Fibroblast of lung (primary cell): ENCODE measurements at regions not wholly inside any gene's neighbourhood (a gene's known extent, or its start where the extent isn't known, plus 50 kb on each side); places are given as distances from the start of the nearest gene placed in this dataset.

ENCODE experiments used
- DNase-seq, 2 donors: peaks; one replicate each; pipeline versions ENCODE4 v3.0.0 to v3.0.0-alpha.2; 2010; ENCODE audit warnings: low read depth in 2 of 2
- H2AFZ ChIP-seq: 2 replicates; pipeline ENCODE4 v1.5.1; 2012; ENCODE audit warnings: low read length, control low read depth, inconsistent platforms
- H3K27ac ChIP-seq: 2 replicates; pipeline ENCODE4 v1.5.1; 2011; ENCODE audit warnings: low read length, control low read depth; ENCODE audit not compliant: insufficient read depth
- H3K27me3 ChIP-seq: 2 replicates; pipeline ENCODE4 v1.5.1; 2011; ENCODE audit warnings: mild to moderate bottlenecking, low read length; ENCODE audit not compliant: control insufficient read depth, insufficient read depth
- H3K36me3 ChIP-seq: 2 replicates; pipeline ENCODE4 v1.5.1; 2011; ENCODE audit warnings: low read length; ENCODE audit not compliant: control insufficient read depth, insufficient read depth
- H3K4me1 ChIP-seq: 2 replicates; pipeline ENCODE4 v1.5.1; 2011; ENCODE audit warnings: low read length; ENCODE audit not compliant: control insufficient read depth, insufficient read depth; ENCODE audit errors: extremely low read depth
- H3K4me2 ChIP-seq: 2 replicates; pipeline ENCODE4 v1.5.1; 2011; ENCODE audit warnings: low read length, control low read depth; ENCODE audit not compliant: insufficient read depth; ENCODE audit errors: extremely low read depth
- H3K4me3 ChIP-seq, 4 experiments: fragments of 200-600 bp in 1 of 4; sonication (generic) in 1 of 4; replicated peaks in 1 of 4; 2 replicates each; pipeline ENCODE4 v1.5.1; 2011 to 2016; ENCODE audit warnings: low read length in 4 of 4, low read depth in 3 of 4, mild to moderate bottlenecking in 3 of 4, control low read depth in 2 of 4, inconsistent platforms in 1 of 4, mixed read lengths in 1 of 4; ENCODE audit not compliant: insufficient read depth in 1 of 4; ENCODE audit errors: control extremely low read depth in 1 of 4
- H3K79me2 ChIP-seq: 2 replicates; pipeline ENCODE4 v1.5.1; 2012; ENCODE audit warnings: mild to moderate bottlenecking, low read length, inconsistent platforms; ENCODE audit not compliant: control insufficient read depth, insufficient read depth
- H3K9ac ChIP-seq: 2 replicates; pipeline ENCODE4 v1.5.1; 2011; ENCODE audit warnings: mild to moderate bottlenecking, low read length, control low read depth; ENCODE audit not compliant: insufficient read depth
- H3K9me3 ChIP-seq: 2 replicates; pipeline ENCODE4 v1.5.1; 2012; ENCODE audit warnings: low read depth, low read length; ENCODE audit not compliant: control insufficient read depth, insufficient read depth
- H4K20me1 ChIP-seq: 2 replicates; pipeline ENCODE4 v1.5.1; 2011; ENCODE audit warnings: low read length; ENCODE audit not compliant: control insufficient read depth, insufficient read depth; ENCODE audit errors: extremely low read depth
- CTCF ChIP-seq, 2 donors: IDR thresholded peaks in 1 of 2; conservative IDR thresholded peaks in 1 of 2; 1 replicate in 1 of 2; 2 replicates in 1 of 2; pipeline ENCODE4 v1.5.1; 2011 to 2012; ENCODE audit warnings: low read length in 2 of 2, control low read depth in 1 of 2, inconsistent platforms in 1 of 2, low read depth in 1 of 2, mild to moderate bottlenecking in 1 of 2
- EZH2 ChIP-seq: IDR thresholded peaks from 2 replicates; pipeline ENCODE4 v1.5.1; 2012; ENCODE audit warnings: low read length, control low read depth, mild to moderate bottlenecking; ENCODE audit errors: missing control alignments

GRCh38 chr21:28371713-28372112 is 621.0 kb downstream of the LTN1 start:
- Histone ChIP-seq H3K27me3 (no peaks in the 10 kb centered on the region), H4K20me1 (no peaks in the 10 kb centered on the region), H3K9ac (no peak overlapping the region), H2AFZ (no peak overlapping the region), H3K4me3 (no peak overlapping the region), H3K79me2 (no peaks in the 10 kb centered on the region), H3K36me3 (no peaks in the 10 kb centered on the region), H3K27ac (no peak overlapping the region), H3K4me1 (no peaks in the 10 kb centered on the region), H3K4me2 (no peak overlapping the region), H3K9me3 (no peaks in the 10 kb centered on the region)
- no peak for TF ChIP-seq EZH2
- TF ChIP-seq CTCF (conservative IDR thresholded peaks at IDR 0.05 in 1 of 2, IDR thresholded peaks at IDR 0.05 in 1 of 2; ENCODE audit: low read depth in 1 of 2, low read length in 2 of 2): no peak
- DNase-seq: no peak

GRCh38 chr21:28359300-28359699 is 633.4 kb downstream of the LTN1 start:
- TF ChIP-seq EZH2 (no peak), CTCF (conservative IDR thresholded peaks at IDR 0.05 in 1 of 2, IDR thresholded peaks at IDR 0.05 in 1 of 2; ENCODE audit: low read depth in 1 of 2, low read length in 2 of 2) (no peak)
- Histone ChIP-seq H3K79me2 (no peaks in the 10 kb centered on the region), H3K9me3 (no peaks in the 10 kb centered on the region), H3K36me3 (no peaks in the 10 kb centered on the region), H3K4me2 (no peak overlapping the region), H3K27me3 (no peaks in the 10 kb centered on the region), H3K27ac (no peak overlapping the region), H3K4me3 (no peak overlapping the region), H3K9ac (no peak overlapping the region), H4K20me1 (no peaks in the 10 kb centered on the region), H2AFZ (no peak overlapping the region), H3K4me1 (no peaks in the 10 kb centered on the region)
- DNase-seq: no peak

- no peaks in the 10 kb centered on the region for H3K4me1 ChIP-seq
- no peak overlapping the region for H2AFZ ChIP-seq
- H3K27me3 ChIP-seq: no peaks in the 10 kb centered on the region
- TF ChIP-seq EZH2 (no peak), CTCF (conservative IDR thresholded peaks at IDR 0.05 in 1 of 2, IDR thresholded peaks at IDR 0.05 in 1 of 2; ENCODE audit: low read depth in 1 of 2, low read length in 2 of 2) (no peak)
- H3K36me3 ChIP-seq: no peaks in the 10 kb centered on the region
- no peaks in the 10 kb centered on the region for H3K79me2 ChIP-seq
- H3K9me3 ChIP-seq: no peaks in the 10 kb centered on the region
- DNase-seq: no peak
- no peak overlapping the region for H3K9ac ChIP-seq
- H3K27ac ChIP-seq: no peak overlapping the region
- no peak overlapping the region for H3K4me3 ChIP-seq
- H4K20me1 ChIP-seq: no peaks in the 10 kb centered on the region
- H3K4me2 ChIP-seq: no peak overlapping the region
These were observed 634.0 kb downstream of the LTN1 start for GRCh38 chr21:28358702-28359101.
